CMK (cell line): ENCODE measurements at regions not wholly inside any gene's neighbourhood (a gene's known extent, or its start where the extent isn't known, plus 50 kb on each side); places are given as distances from the start of the nearest gene placed in this dataset.

Experiments used
- DNase-seq: peaks from one replicate; pipeline ENCODE4 v3.0.0-alpha.2; 2010; ENCODE audit warnings: low read depth

DNA sequence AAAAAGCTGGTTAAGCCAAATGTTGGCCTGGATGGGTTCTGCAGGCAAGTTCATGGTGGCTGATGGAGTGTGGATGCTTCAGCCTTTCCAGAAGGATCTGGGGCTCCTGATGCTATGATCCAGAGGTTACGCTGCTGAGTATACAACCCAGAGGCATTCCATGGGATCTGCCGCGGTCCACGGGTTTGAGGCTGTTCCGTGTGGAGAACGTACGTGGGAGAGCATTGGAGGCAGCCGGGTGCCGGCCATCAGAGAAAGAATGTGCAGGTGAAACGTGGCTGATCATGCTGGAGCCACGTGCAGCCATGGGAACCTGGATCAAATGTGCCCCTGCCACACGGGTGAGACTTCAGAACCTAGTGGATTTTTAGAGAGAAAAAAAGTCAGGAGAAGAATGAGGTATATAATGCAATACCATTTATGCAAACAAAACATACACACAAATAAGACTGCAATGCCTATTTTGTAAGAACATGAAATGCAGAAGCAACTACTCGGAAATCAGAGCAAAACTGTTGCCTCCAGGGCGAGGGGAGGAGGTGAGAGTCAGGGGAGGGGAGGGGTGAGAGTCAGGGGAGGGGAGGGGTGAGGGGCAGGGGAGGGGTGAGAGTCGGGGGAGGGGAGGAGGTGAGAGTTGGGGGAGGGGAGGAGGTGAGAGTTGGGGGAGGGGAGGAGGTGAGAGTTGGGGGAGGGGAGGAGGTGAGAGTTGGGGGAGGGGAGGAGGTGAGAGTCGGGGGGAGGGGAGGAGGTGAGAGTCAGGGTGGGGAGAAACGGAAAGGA lies 116.5 kb upstream of the C1orf174 start:
- DNase-seq, result no peak

DNA sequence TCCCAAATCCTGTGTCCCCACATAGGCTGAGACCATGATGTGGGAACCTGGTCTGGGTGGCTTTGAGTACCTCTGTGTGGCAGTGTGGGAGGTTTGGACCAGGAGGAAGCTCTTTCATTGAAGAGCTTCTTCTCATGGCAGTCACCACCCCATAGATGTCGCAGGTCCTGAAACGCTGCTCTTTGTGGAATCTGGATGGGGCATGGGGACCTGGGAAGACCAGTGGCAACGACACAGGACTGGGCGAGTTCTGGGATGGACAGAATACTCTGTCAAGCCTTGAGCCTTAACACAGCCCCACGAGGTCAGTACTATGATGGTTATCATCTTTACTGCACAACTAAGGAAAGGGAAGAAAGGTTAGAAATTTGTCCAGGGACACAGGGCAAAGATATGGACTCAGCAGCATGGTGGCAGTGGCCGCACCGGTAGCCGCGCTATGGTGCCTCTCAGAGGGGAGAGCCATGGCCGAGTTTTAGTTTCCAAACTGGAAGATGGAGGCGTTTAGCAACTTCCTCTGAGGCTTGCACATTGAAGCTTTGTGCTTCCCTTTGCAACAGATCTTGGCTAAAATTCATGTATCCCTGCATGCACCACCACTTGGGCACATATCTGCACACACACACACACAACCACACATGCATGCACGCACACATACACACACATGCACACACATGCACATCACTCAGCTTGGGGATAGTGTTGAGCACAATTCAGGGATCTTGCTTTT lies 117.7 kb upstream of the C1orf174 start:
- no peak for DNase-seq

GRCh38 chr1:4018466-4019146 lies 118.5 kb upstream of the C1orf174 start:
- DNase-seq, result no peak

DNA sequence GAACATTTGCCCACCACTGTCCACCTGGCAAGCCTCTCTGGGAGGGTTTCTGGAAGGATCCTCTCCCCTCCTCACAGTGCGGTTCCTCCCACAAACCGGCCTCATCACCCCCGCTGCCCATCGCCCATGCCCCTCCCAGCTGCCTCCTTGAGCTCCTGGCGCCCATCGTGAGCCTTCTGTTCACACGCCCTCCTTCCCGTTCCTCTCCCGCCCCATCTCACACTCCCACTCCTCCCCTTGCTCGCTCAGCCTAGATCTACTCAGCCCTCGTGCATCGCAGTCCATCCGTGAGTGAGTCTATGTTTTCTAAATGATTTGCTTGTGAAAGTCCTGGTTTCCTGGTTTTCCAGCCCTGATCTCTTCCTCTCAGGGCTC lies 119.1 kb upstream of the C1orf174 start:
- DNase-seq, result no peak

DNA sequence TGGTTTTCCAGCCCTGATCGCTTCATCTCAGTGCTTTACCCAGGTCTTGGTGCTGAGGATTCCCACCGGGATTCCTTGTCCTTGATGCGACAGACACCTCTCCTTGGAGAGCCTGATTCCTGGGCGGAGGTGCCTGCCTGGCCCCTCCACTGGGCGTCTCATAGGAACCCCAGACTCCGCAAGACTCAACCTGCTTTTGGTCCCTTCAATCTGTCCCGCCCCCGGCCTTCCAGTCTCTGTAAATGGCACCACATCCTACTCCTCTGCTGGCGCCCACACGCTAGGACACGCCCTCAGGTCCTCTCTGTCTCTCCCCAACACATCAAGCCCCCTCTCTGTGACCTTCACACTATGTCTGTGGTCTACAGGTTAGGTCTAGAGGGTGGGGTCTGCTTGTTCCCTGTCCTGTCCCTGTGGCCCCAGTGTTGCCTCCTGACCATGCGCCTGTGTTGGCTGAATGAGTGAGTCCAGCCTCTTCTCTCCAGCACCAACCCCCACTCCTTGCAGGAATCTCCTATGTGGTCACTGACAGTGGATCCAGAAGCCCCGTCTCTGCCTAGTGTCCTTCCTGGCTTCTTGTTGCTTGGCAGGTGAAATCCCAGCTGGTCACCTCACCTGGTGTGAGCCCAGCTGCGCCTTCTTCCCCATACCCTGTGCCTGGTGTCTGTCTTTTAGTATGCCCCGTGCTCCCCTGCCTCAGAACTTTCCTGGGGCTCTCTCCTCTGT lies 119.7 kb upstream of the C1orf174 start:
- DNase-seq, result no peak

DNA sequence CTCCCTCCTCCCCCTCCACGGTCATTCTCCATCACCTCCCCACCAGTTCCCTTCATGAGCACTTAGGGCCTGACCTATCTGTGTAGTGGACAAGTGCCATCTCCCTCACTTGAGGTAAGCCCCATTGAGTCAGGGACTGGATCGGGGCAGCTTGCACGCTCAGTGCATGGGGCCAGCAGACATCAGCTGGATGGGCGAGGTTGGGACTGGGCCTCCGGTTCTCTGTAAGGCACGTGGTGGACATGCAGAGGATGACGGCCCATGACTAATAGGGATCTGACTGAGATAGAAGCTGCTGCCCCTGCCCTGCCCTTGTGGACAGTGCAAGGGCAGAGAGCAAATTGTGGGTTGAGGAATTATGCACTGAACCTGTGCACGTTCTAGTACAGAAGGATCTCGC lies 120.4 kb upstream of the C1orf174 start:
- no peak for DNase-seq

DNA sequence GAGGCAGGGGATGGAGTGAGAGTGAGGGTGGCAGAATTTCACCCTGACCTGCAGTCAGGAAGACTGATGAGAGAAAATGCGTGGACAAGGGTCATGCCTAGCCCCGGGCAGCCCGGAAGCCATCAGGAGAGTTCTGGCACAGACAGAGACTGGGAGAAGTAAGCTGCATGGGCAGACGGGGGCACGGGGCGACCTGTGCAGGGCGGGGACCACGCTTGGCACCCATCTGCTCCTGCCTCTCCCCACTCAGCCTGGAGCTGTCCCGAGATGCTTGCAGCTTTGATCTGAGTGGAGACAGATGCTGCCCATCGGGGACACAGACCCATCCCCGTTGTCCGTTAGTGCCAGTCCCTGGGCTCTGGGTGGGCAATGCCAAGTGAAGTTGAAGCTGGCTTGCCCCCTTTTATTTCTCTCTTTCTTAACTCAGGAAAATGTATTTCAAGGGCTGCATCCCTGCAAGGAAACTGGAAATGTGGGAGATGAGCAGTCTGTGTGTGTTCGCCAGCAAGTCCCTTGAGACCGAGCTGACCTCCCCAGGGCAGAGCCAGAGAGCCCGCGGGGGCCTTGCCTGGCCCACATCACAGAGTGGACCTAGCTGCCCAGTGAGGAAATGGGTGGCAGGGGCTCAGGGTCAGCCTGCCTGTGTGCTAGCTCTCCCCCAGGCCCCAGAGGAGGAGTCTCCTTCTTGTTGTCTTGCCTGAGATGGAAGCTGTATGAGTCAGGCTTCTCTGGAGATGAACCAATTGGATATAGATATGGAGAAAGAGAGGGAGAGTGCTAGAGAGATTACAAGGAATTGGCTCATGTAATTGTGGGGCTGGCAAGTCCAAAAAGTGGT lies 121.3 kb upstream of the C1orf174 start:
- DNase-seq, result no peak

GRCh38 chr1:4021974-4022268 lies 121.8 kb upstream of the C1orf174 start:
- DNase-seq, result no peak

- no peak for DNase-seq
These were observed 122.6 kb upstream of the C1orf174 start for GRCh38 chr1:4022715-4023114.

DNA sequence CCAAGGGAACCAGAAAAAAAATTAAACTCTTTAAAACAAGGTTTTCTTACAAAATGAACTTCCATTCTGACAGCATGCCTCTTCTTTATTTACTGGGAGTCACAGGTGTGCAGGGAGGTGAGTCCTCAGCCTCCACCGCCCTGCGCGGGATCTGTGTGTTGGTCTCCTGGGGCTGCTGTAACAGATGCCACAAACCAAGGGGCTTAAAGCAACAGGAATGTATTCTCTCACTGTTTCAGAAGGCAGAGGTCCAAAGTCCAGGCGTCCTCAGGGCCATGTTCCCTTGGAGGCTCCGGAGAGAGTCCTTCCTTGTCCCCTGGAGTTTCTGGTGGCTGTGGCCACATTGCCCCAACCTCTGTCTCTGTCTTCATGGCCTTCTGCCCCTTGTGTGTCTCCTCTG lies 123.6 kb upstream of the C1orf174 start:
- no peak for DNase-seq

GRCh38 chr1:4024811-4025210 lies 124.7 kb upstream of the C1orf174 start:
- DNase-seq, result no peak

DNA sequence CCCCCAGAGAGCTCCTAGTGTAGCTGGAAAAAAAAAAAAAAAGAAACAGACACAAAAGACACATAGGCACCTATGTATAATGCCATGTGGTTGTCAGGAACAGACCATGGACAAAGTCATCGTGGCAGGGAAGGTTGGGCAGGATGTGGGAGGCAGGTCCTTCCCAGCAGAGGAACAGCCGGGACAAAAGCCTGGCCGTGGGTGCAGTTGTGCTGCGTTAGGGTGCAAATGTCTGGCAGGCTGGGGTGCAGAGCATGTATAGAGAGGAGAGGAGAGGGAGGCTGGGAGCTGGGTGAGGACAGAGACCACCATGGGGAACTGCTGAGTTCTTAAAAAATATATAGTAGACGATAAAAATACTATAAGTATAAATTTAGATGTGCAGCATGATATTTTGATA lies 125.7 kb upstream of the C1orf174 start:
- DNase-seq, result no peak

DNA sequence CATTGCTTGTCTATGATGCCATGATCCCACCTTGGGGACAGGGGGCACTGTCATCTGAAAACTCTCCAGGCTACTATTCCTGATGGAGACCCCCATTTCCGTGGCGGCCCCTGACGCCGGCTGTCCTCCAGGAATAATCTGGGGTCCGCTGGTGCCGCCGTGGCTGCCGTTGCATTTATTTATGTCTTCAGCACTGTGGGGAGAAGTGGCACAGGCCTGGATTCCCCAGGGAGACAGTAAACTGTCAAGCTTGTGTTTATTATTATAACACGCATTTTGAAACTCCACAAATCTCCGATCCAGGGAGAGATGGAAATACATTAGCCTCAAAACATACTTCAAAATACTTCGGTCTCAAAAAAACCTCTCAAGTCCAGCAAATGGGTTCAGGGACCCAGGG lies 126.9 kb upstream of the C1orf174 start:
- DNase-seq, result no peak

GRCh38 chr1:4027492-4028138 lies 127.5 kb upstream of the C1orf174 start:
- DNase-seq, result no peak

GRCh38 chr1:4028139-4028501 lies 128.0 kb upstream of the C1orf174 start:
- no peak for DNase-seq

DNA sequence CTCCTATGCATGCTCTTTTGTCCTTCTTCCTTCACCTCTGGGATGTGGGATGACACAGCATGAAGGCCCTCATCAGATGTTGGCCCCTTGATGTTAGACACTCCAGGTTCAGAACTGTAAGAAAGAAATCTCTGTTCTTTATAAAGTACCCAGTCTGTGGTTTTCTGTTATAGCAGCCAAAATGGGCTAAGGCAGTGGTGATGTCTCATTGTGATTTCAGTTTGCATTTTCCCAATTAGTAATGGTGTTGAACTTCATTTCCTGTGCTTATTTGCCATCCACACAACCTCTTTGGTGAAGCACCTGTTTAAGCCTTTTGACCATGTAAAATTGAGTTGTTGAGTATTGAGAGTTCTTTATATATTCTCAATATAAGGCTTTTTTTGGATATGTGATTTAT lies 129.3 kb upstream of the C1orf174 start:
- DNase-seq, result no peak

DNA sequence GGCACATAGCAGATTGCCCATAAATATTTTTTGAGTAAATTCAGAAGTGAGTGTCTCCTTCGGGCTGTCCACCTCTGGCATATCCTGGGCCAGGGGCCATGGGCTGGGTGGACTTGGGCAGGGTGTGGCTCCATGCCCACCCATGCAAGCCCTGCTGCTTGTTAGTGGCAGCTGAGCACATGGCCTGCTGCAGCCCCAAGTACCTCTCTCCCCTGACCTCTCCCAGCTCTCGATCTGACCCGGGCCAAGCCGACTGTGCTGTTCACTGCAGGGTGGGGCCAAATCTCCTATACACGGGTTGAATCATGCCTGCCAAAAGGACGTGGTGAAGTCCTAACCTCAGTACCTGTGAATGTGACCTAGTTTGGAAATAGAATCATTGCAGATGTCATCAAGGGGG lies 132.5 kb upstream of the C1orf174 start:
- no peak for DNase-seq

DNA sequence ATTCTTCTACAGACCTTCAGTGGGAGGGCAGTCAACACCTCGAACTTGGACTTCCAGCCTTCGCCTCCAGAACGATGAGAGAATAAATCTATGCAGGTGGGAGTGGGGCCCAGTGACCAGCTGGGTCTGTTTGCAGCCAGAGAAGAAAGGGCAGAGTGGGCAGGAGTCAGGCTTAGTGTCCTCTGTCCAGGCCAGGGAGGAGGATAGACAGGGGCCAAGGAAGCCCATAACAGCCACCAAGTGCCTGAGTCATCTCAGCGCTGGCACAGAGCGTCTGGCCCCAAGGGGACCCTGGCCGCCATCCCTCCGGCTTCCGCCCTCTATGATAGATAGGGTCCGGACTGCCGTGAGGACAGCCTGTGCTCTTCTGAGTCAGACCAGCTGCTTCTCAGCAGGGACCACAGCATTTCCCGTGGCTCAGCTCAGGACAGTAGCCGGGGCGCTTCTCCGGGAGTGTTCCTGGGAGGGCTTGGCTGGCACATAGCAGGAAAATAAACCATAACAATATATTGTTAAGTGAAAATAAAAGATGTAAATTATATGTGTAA lies 133.1 kb upstream of the C1orf174 start:
- no peak for DNase-seq

- DNase-seq, result no peak
These were observed 133.6 kb upstream of the C1orf174 start for GRCh38 chr1:4033713-4034112.

DNA sequence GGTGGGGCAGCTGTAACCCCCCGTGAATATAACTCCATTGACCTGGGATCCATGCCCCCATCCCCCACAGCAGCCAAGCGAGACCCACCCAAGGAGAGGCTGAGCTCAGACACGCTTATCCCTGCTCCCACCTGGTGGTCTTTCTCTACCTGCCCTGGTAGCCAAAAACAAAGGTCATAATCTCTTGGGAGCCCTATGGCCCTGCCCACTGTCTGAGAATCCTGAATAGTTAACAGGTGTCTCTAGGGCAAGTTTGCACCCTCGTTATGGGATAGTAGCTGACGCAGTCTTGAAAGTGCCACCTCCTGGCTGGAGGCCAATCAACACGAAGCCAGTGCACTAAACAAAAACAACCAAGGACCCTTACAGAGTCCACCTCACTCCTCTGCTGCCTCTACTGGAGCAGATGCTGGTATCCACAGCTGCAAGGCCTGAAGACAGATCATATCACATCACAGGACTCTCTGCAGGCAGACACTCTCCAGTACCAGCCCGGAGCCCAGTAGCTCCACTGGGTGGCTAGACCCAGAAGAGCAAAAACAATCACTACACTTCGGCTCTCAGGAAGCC lies 134.3 kb upstream of the C1orf174 start:
- no peak for DNase-seq

DNA sequence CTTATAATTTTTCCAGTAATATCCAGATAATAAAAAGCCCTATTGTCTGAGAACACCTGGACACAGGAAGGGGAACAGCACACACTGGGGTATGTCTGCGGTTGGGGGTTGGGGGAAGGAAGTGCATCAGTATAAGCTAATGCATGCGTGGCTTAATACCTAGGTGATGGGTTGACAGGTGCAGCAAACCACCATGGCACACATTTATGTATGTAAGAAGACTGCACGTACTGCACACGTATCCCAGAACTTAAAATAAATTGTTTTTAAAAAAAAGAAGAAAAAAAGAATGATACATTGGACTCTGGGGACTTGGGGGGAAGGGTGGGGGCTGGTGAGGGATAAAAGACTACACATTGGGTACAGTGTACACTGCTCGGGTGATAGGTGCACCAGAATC lies 144.9 kb upstream of the C1orf174 start:
- no peak for DNase-seq
